ENCODE measurements at regions not wholly inside any gene's neighbourhood (a gene's known extent, or its start where the extent isn't known, plus 50 kb on each side); places are given as distances from the start of the nearest gene placed in this dataset.

DNA sequence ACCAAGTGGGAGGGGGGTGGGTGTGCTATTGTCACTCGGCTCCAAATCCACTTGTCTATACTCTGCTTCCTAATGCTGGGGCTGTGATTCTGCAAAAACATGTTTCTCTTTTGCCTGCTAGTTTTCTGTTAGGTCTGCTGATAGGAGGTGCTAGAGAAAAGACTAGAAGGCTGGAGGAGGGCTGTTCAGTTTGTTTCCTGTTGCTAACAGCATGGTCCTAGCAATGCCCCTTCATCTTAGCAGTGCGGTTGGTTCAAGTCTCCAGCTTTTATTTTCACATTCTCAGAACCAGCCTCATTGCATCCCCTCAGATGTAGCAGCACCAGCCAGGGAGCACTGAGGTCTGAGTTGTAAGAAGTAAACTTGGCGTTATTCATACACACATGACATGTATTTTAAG is 310.2 kb downstream of the YTHDC2 start:
- Histone ChIP-seq H3K4me3 (no peak overlapping the region), H3K27me3 (no peaks in the 10 kb centered on the region), H3K36me3 (no peaks in the 10 kb centered on the region), H3K9me3 (no peaks in the 10 kb centered on the region), H3K4me1 (no peaks in the 10 kb centered on the region), H3K27ac (no peak overlapping the region)
- no peak for TF ChIP-seq POLR2A (IDR thresholded peaks at IDR 0.05)
- no peak for ATAC-seq
- in situ Hi-C loops (cut with MboI; ENCODE audit: low sequenced_read_pairs in 4 of 4), result no loop called here
- intact Hi-C loops (cut with DNase I; ENCODE audit: low total_unique reads), result no loop called here
- no peak for DNase-seq

DNA sequence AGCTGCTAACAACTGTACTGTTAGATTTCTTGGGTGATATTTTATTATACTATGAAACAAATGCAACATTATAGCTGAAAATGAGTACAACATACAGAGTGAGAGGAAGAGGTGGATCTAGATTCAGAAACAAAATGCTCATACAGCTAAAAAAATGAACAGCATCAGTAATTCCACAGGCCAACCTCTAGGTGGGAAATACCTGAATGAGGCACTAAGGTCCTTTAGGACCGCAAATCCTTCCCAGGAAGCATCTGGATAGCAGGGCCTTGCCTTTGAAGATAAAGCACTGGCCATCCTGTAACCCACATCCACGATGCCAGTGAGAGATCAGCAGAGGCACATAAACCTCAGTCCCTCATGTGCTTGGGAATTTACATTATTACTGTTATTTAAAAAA is 310.8 kb downstream of the YTHDC2 start:
- no peak for TF ChIP-seq POLR2A (IDR thresholded peaks at IDR 0.05)
- no peak for TF ChIP-seq CTCF (IDR thresholded peaks at IDR 0.05 in 4 of 5, conservative IDR thresholded peaks at IDR 0.05 in 1 of 5)
- Histone ChIP-seq H3K4me1 (no peaks in the 10 kb centered on the region), H3K27me3 (no peaks in the 10 kb centered on the region), H3K4me3 (no peak overlapping the region), H3K27ac (no peak overlapping the region), H3K9me3 (no peaks in the 10 kb centered on the region), H3K36me3 (no peaks in the 10 kb centered on the region)
- DNase-seq (no peak), ATAC-seq (no peak)
- intact Hi-C loops (cut with DNase I; ENCODE audit: low total_unique reads), result no loop called here
- in situ Hi-C loops (cut with MboI; ENCODE audit: low sequenced_read_pairs in 4 of 4), result no loop called here

DNA sequence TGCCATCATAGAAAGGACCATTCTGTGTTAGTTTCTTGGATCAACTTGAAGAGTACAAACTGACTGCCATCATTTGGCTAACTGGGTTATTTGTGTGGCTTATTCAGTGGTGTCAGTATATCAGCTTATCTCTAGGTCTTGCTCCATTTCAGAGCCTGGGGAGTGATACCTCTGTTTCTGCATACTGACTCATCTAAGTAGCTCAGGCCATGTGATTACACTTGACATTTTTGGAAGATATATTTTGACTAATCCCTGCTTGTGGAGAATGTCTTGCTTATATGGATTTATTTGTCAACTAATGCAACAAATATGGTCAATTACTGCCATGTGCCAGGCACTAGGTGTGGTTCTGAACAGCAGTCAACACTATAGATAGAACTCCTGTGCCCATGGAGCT is 311.7 kb downstream of the YTHDC2 start:
- H3K4me3 ChIP-seq, result no peak overlapping the region
- H3K36me3 ChIP-seq, result no peaks in the 10 kb centered on the region
- no peaks in the 10 kb centered on the region for H3K27me3 ChIP-seq
- no peaks in the 10 kb centered on the region for H3K9me3 ChIP-seq
- in situ Hi-C loops (cut with MboI; ENCODE audit: low sequenced_read_pairs in 4 of 4) (no loop called here), intact Hi-C loops (cut with DNase I; ENCODE audit: low total_unique reads) (no loop called here)
- no peak for DNase-seq
- no peaks in the 10 kb centered on the region for H3K4me1 ChIP-seq
- H3K27ac ChIP-seq, result no peak overlapping the region
- no peak for ATAC-seq
- no peak for TF ChIP-seq CTCF (IDR thresholded peaks at IDR 0.05 in 4 of 5, conservative IDR thresholded peaks at IDR 0.05 in 1 of 5)
- no peak for TF ChIP-seq POLR2A (IDR thresholded peaks at IDR 0.05)

DNA sequence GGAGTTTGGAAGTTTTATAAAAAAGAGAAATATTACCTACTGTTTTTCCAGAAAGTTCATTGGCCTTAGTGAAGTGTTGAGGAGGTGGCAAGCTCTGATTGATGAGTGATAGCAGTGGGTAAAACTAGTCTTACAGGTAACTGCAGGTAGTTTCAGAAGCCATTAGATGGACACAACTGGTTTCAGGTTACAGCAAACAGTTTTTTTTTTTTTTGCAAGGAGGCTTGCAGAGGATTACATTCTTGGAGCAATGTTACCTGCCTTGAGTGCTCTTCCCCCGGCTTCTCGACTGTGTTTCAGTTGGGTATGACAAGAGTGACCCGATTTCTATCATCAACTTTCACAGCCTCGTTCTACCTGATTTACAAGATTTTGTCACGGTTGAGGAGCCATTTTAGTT is 333.4 kb downstream of the YTHDC2 start:
- in situ Hi-C loops (cut with MboI; ENCODE audit: low sequenced_read_pairs in 4 of 4), result no loop called here
- H3K4me1 ChIP-seq, result no peaks in the 10 kb centered on the region
- ATAC-seq, result no peak
- H3K36me3 ChIP-seq, result no peaks in the 10 kb centered on the region
- no peak for TF ChIP-seq CTCF (IDR thresholded peaks at IDR 0.05 in 4 of 5, conservative IDR thresholded peaks at IDR 0.05 in 1 of 5)
- no peak for TF ChIP-seq POLR2A (IDR thresholded peaks at IDR 0.05)
- H3K27ac ChIP-seq, result no peak overlapping the region
- DNase-seq, result no peak
- no peak overlapping the region for H3K4me3 ChIP-seq
- intact Hi-C loops (cut with DNase I; ENCODE audit: low total_unique reads), result no loop called here
- H3K27me3 ChIP-seq, result no peaks in the 10 kb centered on the region
- no peaks in the 10 kb centered on the region for H3K9me3 ChIP-seq

DNA sequence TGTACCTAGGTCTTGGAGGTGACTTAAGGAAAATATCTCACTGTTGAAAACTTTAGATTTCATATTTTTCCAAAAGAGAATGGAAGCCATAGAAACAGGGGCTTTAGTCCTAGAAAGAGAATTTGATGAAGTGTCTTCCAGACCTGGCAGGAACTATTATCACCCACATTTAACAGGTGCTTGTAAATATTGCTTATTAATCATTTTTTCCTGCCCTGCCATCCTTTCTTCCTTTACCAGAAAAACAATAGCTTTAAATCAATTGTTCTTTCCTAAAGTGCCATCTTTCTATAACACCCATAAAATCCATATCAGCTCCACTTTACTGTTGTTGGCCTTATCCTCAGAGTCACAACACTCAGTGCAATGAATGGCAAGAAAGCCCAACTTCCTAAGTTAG is 350.9 kb downstream of the YTHDC2 start:
- intact Hi-C loops (cut with DNase I; ENCODE audit: low total_unique reads) (no loop called here), in situ Hi-C loops (cut with MboI; ENCODE audit: low sequenced_read_pairs in 4 of 4) (no loop called here)
- no peak for DNase-seq
- Histone ChIP-seq H3K27me3 (no peaks in the 10 kb centered on the region), H3K9me3 (no peaks in the 10 kb centered on the region), H3K27ac (no peak overlapping the region), H3K4me1 (no peaks in the 10 kb centered on the region), H3K4me3 (no peak overlapping the region), H3K36me3 (no peaks in the 10 kb centered on the region)
- TF ChIP-seq CTCF (IDR thresholded peaks at IDR 0.05 in 4 of 5, conservative IDR thresholded peaks at IDR 0.05 in 1 of 5) (no peak), POLR2A (IDR thresholded peaks at IDR 0.05) (no peak)
- no peak for ATAC-seq
